ENCODE measurements at regions not wholly inside any gene's neighbourhood (a gene's known extent, or its start where the extent isn't known, plus 50 kb on each side); places are given as distances from the start of the nearest gene placed in this dataset.

DNA sequence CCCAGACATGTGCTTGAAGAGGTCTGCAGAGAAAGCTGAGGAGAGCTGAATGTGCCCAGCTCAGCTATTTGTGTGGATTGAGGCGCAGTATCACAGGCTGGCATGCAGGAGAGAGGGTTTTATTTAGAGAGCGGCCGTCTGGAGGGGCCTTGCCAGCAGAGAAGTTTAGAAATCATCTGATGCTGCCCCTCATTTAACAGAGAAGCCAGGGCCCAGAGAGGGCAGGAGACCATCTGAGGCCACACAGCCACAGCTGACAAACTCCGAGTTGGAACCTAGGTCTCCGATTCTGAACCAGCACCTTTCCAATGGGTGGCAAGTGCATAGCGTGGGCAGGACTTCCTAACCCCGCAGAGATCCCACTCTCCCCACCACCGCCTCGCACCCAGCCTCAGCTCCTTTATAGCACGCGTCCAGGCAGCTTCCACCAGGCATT, 101.0 kb downstream of the LSM3 start:
- TF ChIP-seq, protein P1, sequence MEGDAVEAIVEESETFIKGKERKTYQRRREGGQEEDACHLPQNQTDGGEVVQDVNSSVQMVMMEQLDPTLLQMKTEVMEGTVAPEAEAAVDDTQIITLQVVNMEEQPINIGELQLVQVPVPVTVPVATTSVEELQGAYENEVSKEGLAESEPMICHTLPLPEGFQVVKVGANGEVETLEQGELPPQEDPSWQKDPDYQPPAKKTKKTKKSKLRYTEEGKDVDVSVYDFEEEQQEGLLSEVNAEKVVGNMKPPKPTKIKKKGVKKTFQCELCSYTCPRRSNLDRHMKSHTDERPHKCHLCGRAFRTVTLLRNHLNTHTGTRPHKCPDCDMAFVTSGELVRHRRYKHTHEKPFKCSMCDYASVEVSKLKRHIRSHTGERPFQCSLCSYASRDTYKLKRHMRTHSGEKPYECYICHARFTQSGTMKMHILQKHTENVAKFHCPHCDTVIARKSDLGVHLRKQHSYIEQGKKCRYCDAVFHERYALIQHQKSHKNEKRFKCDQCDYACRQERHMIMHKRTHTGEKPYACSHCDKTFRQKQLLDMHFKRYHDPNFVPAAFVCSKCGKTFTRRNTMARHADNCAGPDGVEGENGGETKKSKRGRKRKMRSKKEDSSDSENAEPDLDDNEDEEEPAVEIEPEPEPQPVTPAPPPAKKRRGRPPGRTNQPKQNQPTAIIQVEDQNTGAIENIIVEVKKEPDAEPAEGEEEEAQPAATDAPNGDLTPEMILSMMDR (conservative IDR thresholded peaks at IDR 0.05; ENCODE audit: low read depth, low read length) = no peak
- no peak for TF ChIP-seq RCOR1 (IDR thresholded peaks at IDR 0.05; ENCODE audit: insufficient replicate concordance, low read length)
- TF ChIP-seq RAD21 (IDR thresholded peaks at IDR 0.05; ENCODE audit: low read length) = no peak
- TF ChIP-seq MAFK (IDR thresholded peaks at IDR 0.05; ENCODE audit: low read depth, low read length) = no peak
- no peak for TF ChIP-seq SMC3 (IDR thresholded peaks at IDR 0.05; ENCODE audit: low read depth, low read length)
- no peak for TF ChIP-seq BHLHE40 (IDR thresholded peaks at IDR 0.05; ENCODE audit: low read depth, low read length)
- no peak for TF ChIP-seq POLR2A (IDR thresholded peaks at IDR 0.05; ENCODE audit: low read depth, low read length)
- no peak for TF ChIP-seq CHD1 (IDR thresholded peaks at IDR 0.05; ENCODE audit: low read depth, low read length)
- TF ChIP-seq ELK1 (IDR thresholded peaks at IDR 0.05; ENCODE audit: borderline replicate concordance, low read depth, low read length) = no peak
- TF ChIP-seq MXI1 (IDR thresholded peaks at IDR 0.05; ENCODE audit: borderline replicate concordance, low read depth, low read length) = no peak
- TF ChIP-seq RFX5 (IDR thresholded peaks at IDR 0.05; ENCODE audit: low read depth, low read length) = no peak
